ENCODE measurements at regions not wholly inside any gene's neighbourhood (a gene's known extent, or its start where the extent isn't known, plus 50 kb on each side); places are given as distances from the start of the nearest gene placed in this dataset.

- Histone ChIP-seq H3K4me3 (no peak overlapping the region), H3K4me1 (no peaks in the 10 kb centered on the region), H3K36me3 (no peaks in the 10 kb centered on the region), H3K9me3 (no peaks in the 10 kb centered on the region), H3K27ac (no peak overlapping the region), H3K27me3 (peaks cover 7% of the 10 kb centered on the region)
- 90 to 100% methylated on average over 2 to 4 of the region's 4 CpGs for WGBS, 2 donors (ENCODE audit: low coverage in 1 of 2)
- ATAC-seq = no peak
- no peak for TF ChIP-seq EP300 (IDR thresholded peaks at IDR 0.05)
- TF ChIP-seq, protein P1, sequence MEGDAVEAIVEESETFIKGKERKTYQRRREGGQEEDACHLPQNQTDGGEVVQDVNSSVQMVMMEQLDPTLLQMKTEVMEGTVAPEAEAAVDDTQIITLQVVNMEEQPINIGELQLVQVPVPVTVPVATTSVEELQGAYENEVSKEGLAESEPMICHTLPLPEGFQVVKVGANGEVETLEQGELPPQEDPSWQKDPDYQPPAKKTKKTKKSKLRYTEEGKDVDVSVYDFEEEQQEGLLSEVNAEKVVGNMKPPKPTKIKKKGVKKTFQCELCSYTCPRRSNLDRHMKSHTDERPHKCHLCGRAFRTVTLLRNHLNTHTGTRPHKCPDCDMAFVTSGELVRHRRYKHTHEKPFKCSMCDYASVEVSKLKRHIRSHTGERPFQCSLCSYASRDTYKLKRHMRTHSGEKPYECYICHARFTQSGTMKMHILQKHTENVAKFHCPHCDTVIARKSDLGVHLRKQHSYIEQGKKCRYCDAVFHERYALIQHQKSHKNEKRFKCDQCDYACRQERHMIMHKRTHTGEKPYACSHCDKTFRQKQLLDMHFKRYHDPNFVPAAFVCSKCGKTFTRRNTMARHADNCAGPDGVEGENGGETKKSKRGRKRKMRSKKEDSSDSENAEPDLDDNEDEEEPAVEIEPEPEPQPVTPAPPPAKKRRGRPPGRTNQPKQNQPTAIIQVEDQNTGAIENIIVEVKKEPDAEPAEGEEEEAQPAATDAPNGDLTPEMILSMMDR (IDR thresholded peaks at IDR 0.05) = no peak
- TF ChIP-seq POLR2A (IDR thresholded peaks at IDR 0.05) = no peak
- TF ChIP-seq POLR2AphosphoS5 (IDR thresholded peaks at IDR 0.05) = no peak
These were observed 146.3 kb upstream of the XYLT1 start for GRCh38 chr16:17617021-17617552.

DNA sequence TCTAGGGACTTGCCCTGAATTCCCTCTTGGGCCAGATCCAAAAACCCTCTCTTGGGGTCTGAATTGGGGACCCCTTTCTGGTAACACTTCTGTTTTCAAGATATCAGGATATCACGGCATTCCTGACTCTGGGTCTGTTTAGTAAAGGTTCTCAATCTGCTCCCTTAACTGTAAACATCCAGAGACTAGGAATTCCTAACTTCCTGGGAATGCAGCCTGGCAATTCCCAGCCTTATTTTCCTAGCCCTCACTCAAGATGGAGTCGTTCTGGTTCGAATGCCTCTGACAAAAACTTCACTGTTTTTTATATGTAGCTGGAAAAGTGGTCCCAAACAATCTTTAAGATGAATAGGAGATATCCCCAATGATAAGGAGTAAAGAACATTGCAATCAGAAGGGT is 141.6 kb upstream of the XYLT1 start:
- Histone ChIP-seq H3K9me3 (no peaks in the 10 kb centered on the region), H3K4me1 (no peaks in the 10 kb centered on the region), H3K36me3 (no peaks in the 10 kb centered on the region), H3K4me3 (no peak overlapping the region), H3K27ac (no peak overlapping the region), H3K27me3 (peaks cover 7% of the 10 kb centered on the region)
- 50% methylated on average over 3 of the region's 3 CpGs; no CpG with 5 or more reads in 1 of the 2 donors for WGBS, 2 donors (ENCODE audit: low coverage in 1 of 2)
- ATAC-seq = no peak
- TF ChIP-seq EP300 (IDR thresholded peaks at IDR 0.05) (no peak), POLR2AphosphoS5 (IDR thresholded peaks at IDR 0.05) (no peak), POLR2A (IDR thresholded peaks at IDR 0.05) (no peak)
- TF ChIP-seq, protein P1 (IDR thresholded peaks at IDR 0.05) = no peak

DNA sequence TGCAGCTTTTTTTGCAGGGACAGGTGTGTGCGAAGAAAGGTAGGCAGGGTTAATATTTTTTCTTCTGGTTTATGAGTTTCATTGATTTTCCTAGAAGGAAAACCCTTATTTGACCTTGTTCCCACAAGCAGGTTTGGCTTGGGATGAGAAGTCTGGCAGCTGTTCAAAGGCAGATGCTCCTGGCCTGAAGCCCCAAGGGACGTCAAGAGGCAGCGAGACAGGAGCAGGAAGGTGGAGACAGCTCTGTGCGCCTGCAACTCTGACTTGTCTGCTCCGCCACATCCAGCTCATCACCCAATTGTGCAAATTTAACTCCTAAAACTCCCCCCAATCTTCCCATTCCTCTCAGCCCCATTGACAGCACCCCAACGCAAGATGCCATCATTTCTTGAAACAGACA is 136.8 kb upstream of the XYLT1 start:
- H3K9me3 ChIP-seq = no peaks in the 10 kb centered on the region
- H3K4me1 ChIP-seq = no peaks in the 10 kb centered on the region
- no peak for TF ChIP-seq POLR2AphosphoS5 (IDR thresholded peaks at IDR 0.05)
- TF ChIP-seq EP300 (IDR thresholded peaks at IDR 0.05) = no peak
- TF ChIP-seq, protein P1 (IDR thresholded peaks at IDR 0.05) = no peak
- no peaks in the 10 kb centered on the region for H3K36me3 ChIP-seq
- no peak overlapping the region for H3K27ac ChIP-seq
- H3K27me3 ChIP-seq = no peaks in the 10 kb centered on the region
- WGBS, 2 donors (ENCODE audit: low coverage in 1 of 2) = 44 to 64% methylated on average over 2 to 6 of the region's 6 CpGs
- H3K4me3 ChIP-seq = no peak overlapping the region
- ATAC-seq = no peak

- no peaks in the 10 kb centered on the region for H3K36me3 ChIP-seq
- no peaks in the 10 kb centered on the region for H3K27me3 ChIP-seq
- TF ChIP-seq, protein P1 (IDR thresholded peaks at IDR 0.05) = no peak
- TF ChIP-seq POLR2A (IDR thresholded peaks at IDR 0.05) (no peak), POLR2AphosphoS5 (IDR thresholded peaks at IDR 0.05) (no peak), EP300 (IDR thresholded peaks at IDR 0.05) (no peak)
- WGBS, 2 donors (ENCODE audit: low coverage in 1 of 2) = 16 to 56% methylated on average over 3 to 4 of the region's 4 CpGs
- H3K27ac ChIP-seq = no peak overlapping the region
- no peak for ATAC-seq
- no peak overlapping the region for H3K4me3 ChIP-seq
- H3K9me3 ChIP-seq = no peaks in the 10 kb centered on the region
- H3K4me1 ChIP-seq = no peaks in the 10 kb centered on the region
These were observed 136.3 kb upstream of the XYLT1 start for GRCh38 chr16:17607075-17607509.

GRCh38 chr16:17606460-17606859 is 135.7 kb upstream of the XYLT1 start:
- Histone ChIP-seq H3K4me3 (no peak overlapping the region), H3K27ac (no peak overlapping the region), H3K9me3 (no peaks in the 10 kb centered on the region), H3K36me3 (no peaks in the 10 kb centered on the region), H3K27me3 (no peaks in the 10 kb centered on the region), H3K4me1 (no peaks in the 10 kb centered on the region)
- WGBS, 2 donors (ENCODE audit: low coverage in 1 of 2) = 0 to 4% methylated on average over 1 of the region's 1 CpG
- TF ChIP-seq, protein P1 (IDR thresholded peaks at IDR 0.05) = no peak
- TF ChIP-seq POLR2AphosphoS5 (IDR thresholded peaks at IDR 0.05) = no peak
- no peak for TF ChIP-seq EP300 (IDR thresholded peaks at IDR 0.05)
- TF ChIP-seq POLR2A (IDR thresholded peaks at IDR 0.05) = no peak
- no peak for ATAC-seq

Measured in gastroesophageal sphincter (tissue), 4 donors.